ENCODE measurements at regions not wholly inside any gene's neighbourhood (a gene's known extent, or its start where the extent isn't known, plus 50 kb on each side); places are given as distances from the start of the nearest gene placed in this dataset.
"Not testable (repeated sequence)": the region's sequence is repeated elsewhere in the genome, so short reads cannot be mapped to it uniquely, and the experiment has no call there.

- peak; percentile 67 for DNase-seq (ENCODE audit: low spot score)
These were observed 175.1 kb downstream of the SEPTIN7 start for GRCh38 chr7:35975851-35976454.

GRCh38 chr7:35978816-35979640, 174.0 kb upstream of the EEPD1 start:
- not testable (repeated sequence) for DNase-seq (ENCODE audit: low spot score)

- no peak for DNase-seq (ENCODE audit: low spot score)
These were observed 170.5 kb upstream of the EEPD1 start for GRCh38 chr7:35982600-35982999.

GRCh38 chr7:35983626-35984025, 169.4 kb upstream of the EEPD1 start:
- no peak for DNase-seq (ENCODE audit: low spot score)

- peak; percentile 93 for DNase-seq (ENCODE audit: low spot score)
These were observed 167.8 kb upstream of the EEPD1 start for GRCh38 chr7:35985126-35985754.

GRCh38 chr7:35987016-35987415, 166.0 kb upstream of the EEPD1 start:
- DNase-seq (ENCODE audit: low spot score): no peak

GRCh38 chr7:35988105-35988504, 164.9 kb upstream of the EEPD1 start:
- no peak for DNase-seq (ENCODE audit: low spot score)

- no peak for DNase-seq (ENCODE audit: low spot score)
These were observed 164.2 kb upstream of the EEPD1 start for GRCh38 chr7:35988818-35989217.

- no peak for DNase-seq (ENCODE audit: low spot score)
These were observed 161.4 kb upstream of the EEPD1 start for GRCh38 chr7:35991511-35992232.

- no peak for DNase-seq (ENCODE audit: low spot score)
These were observed 160.6 kb upstream of the EEPD1 start for GRCh38 chr7:35992436-35992835.

- no peak for DNase-seq (ENCODE audit: low spot score)
These were observed 159.9 kb upstream of the EEPD1 start for GRCh38 chr7:35993113-35993512.

GRCh38 chr7:35993676-35994606, 159.1 kb upstream of the EEPD1 start:
- DNase-seq (ENCODE audit: low spot score): no peak

- no peak for DNase-seq (ENCODE audit: low spot score)
These were observed 157.7 kb upstream of the EEPD1 start for GRCh38 chr7:35995334-35995733.

GRCh38 chr7:35998481-35998880, 154.6 kb upstream of the EEPD1 start:
- no peak for DNase-seq (ENCODE audit: low spot score)

GRCh38 chr7:36001546-36001945, 151.5 kb upstream of the EEPD1 start:
- DNase-seq (ENCODE audit: low spot score): no peak

GRCh38 chr7:36002900-36003299, 150.2 kb upstream of the EEPD1 start:
- no peak for DNase-seq (ENCODE audit: low spot score)

- no peak for DNase-seq (ENCODE audit: low spot score)
These were observed 149.7 kb upstream of the EEPD1 start for GRCh38 chr7:36003343-36003742.

GRCh38 chr7:36005293-36005692, 147.8 kb upstream of the EEPD1 start:
- no peak for DNase-seq (ENCODE audit: low spot score)

GRCh38 chr7:36005876-36006275, 147.2 kb upstream of the EEPD1 start:
- no peak for DNase-seq (ENCODE audit: low spot score)

GRCh38 chr7:36006636-36007229, 146.3 kb upstream of the EEPD1 start:
- no peak for DNase-seq (ENCODE audit: low spot score)

Data from GM03348 (cell line).